Left lung (tissue), 4 donors: ENCODE measurements at regions not wholly inside any gene's neighbourhood (a gene's known extent, or its start where the extent isn't known, plus 50 kb on each side); places are given as distances from the start of the nearest gene placed in this dataset.

Experiments
- ATAC-seq: fragments of 200-7000 bp; cut with Tn5 transposase; one replicate; pipeline ENCODE4 v1.9.1; 2020; ENCODE audit warnings: moderate library complexity
- DNase-seq, 4 donors: peaks; one replicate each; pipeline ENCODE4 v3.0.0-alpha.2; 2013 to 2020
- H3K27ac ChIP-seq, 2 donors: fragments of 200-600 bp; sonication (generic) in 1 of 2; one replicate each; pipeline versions ENCODE4 v1.5.0 to v1.8.0; 2020 to 2021
- H3K27me3 ChIP-seq, 2 donors: fragments of 200-600 bp; sonication (generic) in 1 of 2; one replicate each; pipeline versions ENCODE4 v1.5.0 to v1.8.0; 2020 to 2021
- H3K36me3 ChIP-seq, 2 donors: fragments of 200-600 bp; sonication (generic) in 1 of 2; one replicate each; pipeline versions ENCODE4 v1.5.0 to v1.8.0; 2020 to 2021
- H3K4me1 ChIP-seq, 2 donors: fragments of 200-600 bp; one replicate each; pipeline ENCODE4 v1.8.0; 2021
- H3K4me3 ChIP-seq, 2 donors: fragments of 200-600 bp; sonication (generic) in 1 of 2; one replicate each; pipeline versions ENCODE4 v1.5.0 to v1.8.0; 2020 to 2021; ENCODE audit warnings: mild to moderate bottlenecking in 1 of 2
- H3K9me3 ChIP-seq, 2 donors: fragments of 200-600 bp; sonication (generic) in 1 of 2; one replicate each; pipeline versions ENCODE4 v1.5.0 to v1.8.0; 2020 to 2021
- CTCF ChIP-seq, 2 donors: fragments of 200-600 bp; sonication (generic) in 1 of 2; IDR thresholded peaks; one replicate each; pipeline versions ENCODE4 v1.5.0 to v1.8.0; 2021; ENCODE audit warnings: antibody characterized with exemption in 2 of 2
- intact Hi-C, 2 donors: fragments of 100-400 bp; cut with DNase I; formaldehyde crosslinking; loops; one replicate each; pipeline versions ENCODE4 v1.11.2 to v1.14.2; 2022
- donor health status: DM: no; HTN: yes; CAD: no.
- donor health status: DM: no; HTN: no; CAD: no.

- TF ChIP-seq CTCF (IDR thresholded peaks at IDR 0.05): no peak
- H3K4me1 ChIP-seq: no peaks in the 10 kb centered on the region
- intact Hi-C loops: no loop called here
- no peaks in the 10 kb centered on the region for H3K36me3 ChIP-seq
- no peaks in the 10 kb centered on the region for H3K27me3 ChIP-seq
- H3K27ac ChIP-seq: no peak overlapping the region
- no peaks in the 10 kb centered on the region for H3K9me3 ChIP-seq
- DNase-seq (peak in 1 of 4 donors; percentile 17), ATAC-seq (peak; percentile 40)
- no peak overlapping the region for H3K4me3 ChIP-seq
These were observed 80.4 kb upstream of the FSHB start for GRCh38 chr11:30150425-30150824.

- DNase-seq (no peak), ATAC-seq (no peak)
- H3K27ac ChIP-seq: no peak overlapping the region
- TF ChIP-seq CTCF (IDR thresholded peaks at IDR 0.05): no peak
- H3K9me3 ChIP-seq: no peaks in the 10 kb centered on the region
- no peaks in the 10 kb centered on the region for H3K27me3 ChIP-seq
- no peaks in the 10 kb centered on the region for H3K36me3 ChIP-seq
- no peaks in the 10 kb centered on the region for H3K4me1 ChIP-seq
- intact Hi-C loops: no loop called here
- no peak overlapping the region for H3K4me3 ChIP-seq
These were observed 77.8 kb upstream of the FSHB start for GRCh38 chr11:30153008-30153407.

GRCh38 chr11:30155428-30155827, 75.4 kb upstream of the FSHB start:
- Histone ChIP-seq H3K36me3 (no peaks in the 10 kb centered on the region), H3K4me1 (no peaks in the 10 kb centered on the region), H3K9me3 (no peaks in the 10 kb centered on the region), H3K27ac (no peak overlapping the region), H3K27me3 (no peaks in the 10 kb centered on the region), H3K4me3 (no peak overlapping the region)
- ATAC-seq (no peak), DNase-seq (peak in 1 of 4 donors; percentile 36)
- intact Hi-C loops: no loop called here
- TF ChIP-seq CTCF (IDR thresholded peaks at IDR 0.05): no peak

GRCh38 chr11:30159546-30159945, 71.3 kb upstream of the FSHB start:
- no peak for TF ChIP-seq CTCF (IDR thresholded peaks at IDR 0.05)
- DNase-seq (peak in 1 of 4 donors; percentile 44), ATAC-seq (peak; percentile 58)
- Histone ChIP-seq H3K27me3 (no peaks in the 10 kb centered on the region), H3K27ac (no peak overlapping the region), H3K4me3 (no peak overlapping the region), H3K4me1 (no peaks in the 10 kb centered on the region), H3K9me3 (no peaks in the 10 kb centered on the region), H3K36me3 (no peaks in the 10 kb centered on the region)
- intact Hi-C loops: no loop called here

GRCh38 chr11:30165652-30166051, 65.2 kb upstream of the FSHB start:
- no peaks in the 10 kb centered on the region for H3K27me3 ChIP-seq
- no peaks in the 10 kb centered on the region for H3K9me3 ChIP-seq
- no peak for TF ChIP-seq CTCF (IDR thresholded peaks at IDR 0.05)
- DNase-seq (no peak), ATAC-seq (no peak)
- no peaks in the 10 kb centered on the region for H3K4me1 ChIP-seq
- H3K27ac ChIP-seq: no peak overlapping the region
- H3K4me3 ChIP-seq: no peak overlapping the region
- no peaks in the 10 kb centered on the region for H3K36me3 ChIP-seq
- intact Hi-C loops: no loop called here
